ENCODE measurements at regions not wholly inside any gene's neighbourhood (a gene's known extent, or its start where the extent isn't known, plus 50 kb on each side); places are given as distances from the start of the nearest gene placed in this dataset.

DNA sequence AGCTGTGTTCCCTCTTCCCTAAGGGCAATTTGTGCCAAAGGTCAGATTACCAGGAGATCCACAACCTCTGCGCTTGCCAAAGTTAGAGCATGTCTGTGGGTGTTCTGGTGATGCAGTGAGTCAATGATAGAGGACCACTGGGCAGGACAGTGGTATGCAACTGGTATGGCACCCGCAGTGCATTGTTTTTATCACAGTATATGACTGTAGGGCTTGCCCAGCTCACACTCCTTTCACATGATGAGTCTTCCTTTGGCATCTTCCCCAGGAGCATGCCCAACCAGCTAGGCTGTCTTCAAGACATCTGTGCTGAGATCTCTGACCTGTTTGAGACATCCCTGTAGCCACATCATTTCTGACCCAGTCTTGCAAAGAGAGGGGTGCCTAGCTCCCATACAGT is 1650.0 kb upstream of the CDH6 start:
- no peak for TF ChIP-seq ZNF70 (CRISPR knock-in tag; IDR thresholded peaks at IDR 0.05)
- no peak for TF ChIP-seq RARB (CRISPR knock-in tag; IDR thresholded peaks at IDR 0.05)
- no peak for TF ChIP-seq ISL1 (CRISPR knock-in tag; IDR thresholded peaks at IDR 0.05)
- no peak for TF ChIP-seq ZNF8 (CRISPR knock-in tag; IDR thresholded peaks at IDR 0.05)
- no peak for ATAC-seq

DNA sequence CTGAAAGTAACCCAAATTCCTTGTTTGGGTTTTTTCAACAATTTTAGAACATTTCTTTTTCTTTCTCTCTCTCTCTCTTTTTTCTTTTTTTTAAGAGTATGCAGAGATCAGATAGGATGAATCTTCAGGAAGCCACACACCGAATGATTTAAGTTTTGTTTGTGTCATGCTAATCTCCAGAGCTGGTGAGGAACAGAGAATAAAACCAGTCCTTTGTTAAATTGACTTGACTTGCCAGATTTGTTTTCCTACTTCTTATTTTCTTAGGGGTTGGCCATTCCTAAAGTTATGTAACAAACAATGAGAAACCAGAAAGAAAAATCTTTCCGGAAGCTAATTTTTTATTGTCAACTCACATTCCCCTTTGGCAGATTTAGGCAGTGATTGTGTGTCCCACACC is 1669.3 kb upstream of the CDH6 start:
- TF ChIP-seq, protein P1, sequence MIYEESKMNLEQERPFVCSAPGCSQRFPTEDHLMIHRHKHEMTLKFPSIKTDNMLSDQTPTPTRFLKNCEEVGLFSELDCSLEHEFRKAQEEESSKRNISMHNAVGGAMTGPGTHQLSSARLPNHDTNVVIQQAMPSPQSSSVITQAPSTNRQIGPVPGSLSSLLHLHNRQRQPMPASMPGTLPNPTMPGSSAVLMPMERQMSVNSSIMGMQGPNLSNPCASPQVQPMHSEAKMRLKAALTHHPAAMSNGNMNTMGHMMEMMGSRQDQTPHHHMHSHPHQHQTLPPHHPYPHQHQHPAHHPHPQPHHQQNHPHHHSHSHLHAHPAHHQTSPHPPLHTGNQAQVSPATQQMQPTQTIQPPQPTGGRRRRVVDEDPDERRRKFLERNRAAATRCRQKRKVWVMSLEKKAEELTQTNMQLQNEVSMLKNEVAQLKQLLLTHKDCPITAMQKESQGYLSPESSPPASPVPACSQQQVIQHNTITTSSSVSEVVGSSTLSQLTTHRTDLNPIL (CRISPR knock-in tag; IDR thresholded peaks at IDR 0.05; ENCODE audit: low read depth), result no peak
- TF ChIP-seq ZC3H10 (CRISPR knock-in tag; IDR thresholded peaks at IDR 0.05) (no peak), ZNF8 (CRISPR knock-in tag; IDR thresholded peaks at IDR 0.05) (no peak), PPARA (CRISPR knock-in tag; IDR thresholded peaks at IDR 0.05; ENCODE audit: borderline replicate concordance) (no peak), ISL1 (CRISPR knock-in tag; IDR thresholded peaks at IDR 0.05) (no peak), CSDC2 (CRISPR knock-in tag; IDR thresholded peaks at IDR 0.05) (no peak), TOX (CRISPR knock-in tag; IDR thresholded peaks at IDR 0.05; ENCODE audit: borderline replicate concordance) (no peak), ARNTL (CRISPR knock-in tag; IDR thresholded peaks at IDR 0.05; ENCODE audit: borderline replicate concordance, low read depth) (no peak), ESRRG (CRISPR knock-in tag; IDR thresholded peaks at IDR 0.05) (no peak), OSR1 (CRISPR knock-in tag; IDR thresholded peaks at IDR 0.05) (no peak), SNAI2 (CRISPR knock-in tag; IDR thresholded peaks at IDR 0.05) (no peak), RARB (CRISPR knock-in tag; IDR thresholded peaks at IDR 0.05) (no peak)
- TF ChIP-seq, protein P2, sequence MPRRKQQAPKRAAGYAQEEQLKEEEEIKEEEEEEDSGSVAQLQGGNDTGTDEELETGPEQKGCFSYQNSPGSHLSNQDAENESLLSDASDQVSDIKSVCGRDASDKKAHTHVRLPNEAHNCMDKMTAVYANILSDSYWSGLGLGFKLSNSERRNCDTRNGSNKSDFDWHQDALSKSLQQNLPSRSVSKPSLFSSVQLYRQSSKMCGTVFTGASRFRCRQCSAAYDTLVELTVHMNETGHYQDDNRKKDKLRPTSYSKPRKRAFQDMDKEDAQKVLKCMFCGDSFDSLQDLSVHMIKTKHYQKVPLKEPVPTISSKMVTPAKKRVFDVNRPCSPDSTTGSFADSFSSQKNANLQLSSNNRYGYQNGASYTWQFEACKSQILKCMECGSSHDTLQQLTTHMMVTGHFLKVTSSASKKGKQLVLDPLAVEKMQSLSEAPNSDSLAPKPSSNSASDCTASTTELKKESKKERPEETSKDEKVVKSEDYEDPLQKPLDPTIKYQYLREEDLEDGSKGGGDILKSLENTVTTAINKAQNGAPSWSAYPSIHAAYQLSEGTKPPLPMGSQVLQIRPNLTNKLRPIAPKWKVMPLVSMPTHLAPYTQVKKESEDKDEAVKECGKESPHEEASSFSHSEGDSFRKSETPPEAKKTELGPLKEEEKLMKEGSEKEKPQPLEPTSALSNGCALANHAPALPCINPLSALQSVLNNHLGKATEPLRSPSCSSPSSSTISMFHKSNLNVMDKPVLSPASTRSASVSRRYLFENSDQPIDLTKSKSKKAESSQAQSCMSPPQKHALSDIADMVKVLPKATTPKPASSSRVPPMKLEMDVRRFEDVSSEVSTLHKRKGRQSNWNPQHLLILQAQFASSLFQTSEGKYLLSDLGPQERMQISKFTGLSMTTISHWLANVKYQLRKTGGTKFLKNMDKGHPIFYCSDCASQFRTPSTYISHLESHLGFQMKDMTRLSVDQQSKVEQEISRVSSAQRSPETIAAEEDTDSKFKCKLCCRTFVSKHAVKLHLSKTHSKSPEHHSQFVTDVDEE (CRISPR knock-in tag; IDR thresholded peaks at IDR 0.05), result no peak
- TF ChIP-seq, protein P3, sequence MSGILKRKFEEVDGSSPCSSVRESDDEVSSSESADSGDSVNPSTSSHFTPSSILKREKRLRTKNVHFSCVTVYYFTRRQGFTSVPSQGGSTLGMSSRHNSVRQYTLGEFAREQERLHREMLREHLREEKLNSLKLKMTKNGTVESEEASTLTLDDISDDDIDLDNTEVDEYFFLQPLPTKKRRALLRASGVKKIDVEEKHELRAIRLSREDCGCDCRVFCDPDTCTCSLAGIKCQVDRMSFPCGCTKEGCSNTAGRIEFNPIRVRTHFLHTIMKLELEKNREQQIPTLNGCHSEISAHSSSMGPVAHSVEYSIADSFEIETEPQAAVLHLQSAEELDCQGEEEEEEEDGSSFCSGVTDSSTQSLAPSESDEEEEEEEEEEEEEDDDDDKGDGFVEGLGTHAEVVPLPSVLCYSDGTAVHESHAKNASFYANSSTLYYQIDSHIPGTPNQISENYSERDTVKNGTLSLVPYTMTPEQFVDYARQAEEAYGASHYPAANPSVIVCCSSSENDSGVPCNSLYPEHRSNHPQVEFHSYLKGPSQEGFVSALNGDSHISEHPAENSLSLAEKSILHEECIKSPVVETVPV (CRISPR knock-in tag; IDR thresholded peaks at IDR 0.05), result no peak
- TF ChIP-seq, protein P4, sequence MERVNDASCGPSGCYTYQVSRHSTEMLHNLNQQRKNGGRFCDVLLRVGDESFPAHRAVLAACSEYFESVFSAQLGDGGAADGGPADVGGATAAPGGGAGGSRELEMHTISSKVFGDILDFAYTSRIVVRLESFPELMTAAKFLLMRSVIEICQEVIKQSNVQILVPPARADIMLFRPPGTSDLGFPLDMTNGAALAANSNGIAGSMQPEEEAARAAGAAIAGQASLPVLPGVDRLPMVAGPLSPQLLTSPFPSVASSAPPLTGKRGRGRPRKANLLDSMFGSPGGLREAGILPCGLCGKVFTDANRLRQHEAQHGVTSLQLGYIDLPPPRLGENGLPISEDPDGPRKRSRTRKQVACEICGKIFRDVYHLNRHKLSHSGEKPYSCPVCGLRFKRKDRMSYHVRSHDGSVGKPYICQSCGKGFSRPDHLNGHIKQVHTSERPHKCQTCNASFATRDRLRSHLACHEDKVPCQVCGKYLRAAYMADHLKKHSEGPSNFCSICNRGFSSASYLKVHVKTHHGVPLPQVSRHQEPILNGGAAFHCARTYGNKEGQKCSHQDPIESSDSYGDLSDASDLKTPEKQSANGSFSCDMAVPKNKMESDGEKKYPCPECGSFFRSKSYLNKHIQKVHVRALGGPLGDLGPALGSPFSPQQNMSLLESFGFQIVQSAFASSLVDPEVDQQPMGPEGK (CRISPR knock-in tag; IDR thresholded peaks at IDR 0.05; ENCODE audit: borderline replicate concordance), result no peak
- TF ChIP-seq, protein P5, sequence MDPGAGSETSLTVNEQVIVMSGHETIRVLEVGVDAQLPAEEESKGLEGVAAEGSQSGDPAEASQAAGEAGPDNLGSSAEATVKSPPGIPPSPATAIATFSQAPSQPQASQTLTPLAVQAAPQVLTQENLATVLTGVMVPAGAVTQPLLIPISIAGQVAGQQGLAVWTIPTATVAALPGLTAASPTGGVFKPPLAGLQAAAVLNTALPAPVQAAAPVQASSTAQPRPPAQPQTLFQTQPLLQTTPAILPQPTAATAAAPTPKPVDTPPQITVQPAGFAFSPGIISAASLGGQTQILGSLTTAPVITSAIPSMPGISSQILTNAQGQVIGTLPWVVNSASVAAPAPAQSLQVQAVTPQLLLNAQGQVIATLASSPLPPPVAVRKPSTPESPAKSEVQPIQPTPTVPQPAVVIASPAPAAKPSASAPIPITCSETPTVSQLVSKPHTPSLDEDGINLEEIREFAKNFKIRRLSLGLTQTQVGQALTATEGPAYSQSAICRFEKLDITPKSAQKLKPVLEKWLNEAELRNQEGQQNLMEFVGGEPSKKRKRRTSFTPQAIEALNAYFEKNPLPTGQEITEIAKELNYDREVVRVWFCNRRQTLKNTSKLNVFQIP (CRISPR knock-in tag; IDR thresholded peaks at IDR 0.05; ENCODE audit: borderline replicate concordance, low read depth), result no peak
- ATAC-seq, result no peak

DNA sequence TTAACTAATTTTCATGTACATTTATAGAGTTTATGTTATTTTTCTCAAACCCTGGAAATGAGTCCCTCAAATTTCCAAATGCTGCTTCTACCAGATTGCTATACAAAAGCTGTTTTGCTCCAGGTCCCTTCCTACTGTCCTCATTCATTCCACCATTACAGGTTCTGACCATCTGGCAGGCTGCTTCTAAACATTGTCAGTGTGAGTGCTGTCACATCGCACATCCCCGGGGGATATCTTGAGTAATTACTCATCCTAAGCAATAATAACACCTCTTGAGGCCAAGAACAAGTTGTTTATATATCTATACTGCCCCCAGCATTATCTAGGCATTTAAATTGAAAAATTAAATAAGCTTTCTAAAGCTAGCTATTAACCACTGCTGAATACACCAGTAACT is 1675.3 kb upstream of the CDH6 start:
- TF ChIP-seq, protein P3 (CRISPR knock-in tag; IDR thresholded peaks at IDR 0.05), result no peak
- TF ChIP-seq GLIS3 (CRISPR knock-in tag; IDR thresholded peaks at IDR 0.05) (no peak), ISL1 (CRISPR knock-in tag; IDR thresholded peaks at IDR 0.05) (no peak), ZNF8 (CRISPR knock-in tag; IDR thresholded peaks at IDR 0.05) (no peak), ZFP3 (CRISPR knock-in tag; IDR thresholded peaks at IDR 0.05) (no peak), TOX (CRISPR knock-in tag; IDR thresholded peaks at IDR 0.05; ENCODE audit: borderline replicate concordance) (no peak), ARNTL (CRISPR knock-in tag; IDR thresholded peaks at IDR 0.05; ENCODE audit: borderline replicate concordance, low read depth) (no peak), TCF4 (CRISPR knock-in tag; IDR thresholded peaks at IDR 0.05; ENCODE audit: borderline replicate concordance) (no peak), PPARA (CRISPR knock-in tag; IDR thresholded peaks at IDR 0.05; ENCODE audit: borderline replicate concordance) (no peak), ZNF565 (CRISPR knock-in tag; conservative IDR thresholded peaks at IDR 0.05; ENCODE audit: low read depth) (no peak), OSR1 (CRISPR knock-in tag; IDR thresholded peaks at IDR 0.05) (no peak), CSDC2 (CRISPR knock-in tag; IDR thresholded peaks at IDR 0.05) (no peak), SNAI2 (CRISPR knock-in tag; IDR thresholded peaks at IDR 0.05) (no peak)
- TF ChIP-seq, protein P5 (CRISPR knock-in tag; IDR thresholded peaks at IDR 0.05; ENCODE audit: borderline replicate concordance, low read depth), result no peak
- TF ChIP-seq, protein P2 (CRISPR knock-in tag; IDR thresholded peaks at IDR 0.05), result no peak
- ATAC-seq, result no peak

Measured in SK-N-SH treated with all-trans-retinoic acid at 6 μM for 48 hours (cell line).